ENCODE measurements at regions not wholly inside any gene's neighbourhood (a gene's known extent, or its start where the extent isn't known, plus 50 kb on each side); places are given as distances from the start of the nearest gene placed in this dataset.

DNA sequence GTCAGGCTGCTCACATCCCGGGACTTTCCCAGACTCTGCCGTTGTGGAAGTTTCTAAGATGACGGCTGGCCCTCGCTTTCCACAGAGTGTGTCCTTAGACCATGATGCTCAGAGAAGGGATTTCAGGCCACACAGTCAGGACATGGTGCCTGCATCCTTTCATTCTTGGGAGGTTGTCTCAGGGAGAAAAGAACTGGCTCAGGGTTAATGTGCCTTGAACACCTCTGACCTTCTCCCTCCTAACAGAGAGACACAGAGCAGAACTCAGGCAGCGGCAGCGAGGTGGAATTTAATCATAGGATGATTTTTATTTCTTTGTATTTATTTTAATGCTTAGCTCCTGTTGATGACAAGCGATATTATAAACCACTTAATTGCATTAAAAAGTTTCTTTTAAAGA is 96.9 kb upstream of the ATP2B2 start:
- no peaks in the 10 kb centered on the region for H3K9me3 ChIP-seq (ENCODE audit: severe bottlenecking)
- H3K27ac ChIP-seq, result no peak overlapping the region
- no peaks in the 10 kb centered on the region for H3K36me3 ChIP-seq
- H3K4me3 ChIP-seq (ENCODE audit: low read depth, low read length), result no peak overlapping the region
- DNase-seq, result no peak
- H3K27me3 ChIP-seq (ENCODE audit: insufficient read depth, low read depth, severe bottlenecking), result no peaks in the 10 kb centered on the region
- TF ChIP-seq CTCF (IDR thresholded peaks at IDR 0.05; ENCODE audit: low read depth, low read length), result no peak

- H3K36me3 ChIP-seq, result no peaks in the 10 kb centered on the region
- H3K27ac ChIP-seq, result no peak overlapping the region
- DNase-seq, result no peak
- H3K4me3 ChIP-seq (ENCODE audit: low read depth, low read length), result no peak overlapping the region
- TF ChIP-seq CTCF (IDR thresholded peaks at IDR 0.05; ENCODE audit: low read depth, low read length), result no peak
- no peaks in the 10 kb centered on the region for H3K27me3 ChIP-seq (ENCODE audit: insufficient read depth, low read depth, severe bottlenecking)
- no peaks in the 10 kb centered on the region for H3K9me3 ChIP-seq (ENCODE audit: severe bottlenecking)
Observed at GRCh38 chr3:10602769-10603768, 97.7 kb upstream of the ATP2B2 start.

DNA sequence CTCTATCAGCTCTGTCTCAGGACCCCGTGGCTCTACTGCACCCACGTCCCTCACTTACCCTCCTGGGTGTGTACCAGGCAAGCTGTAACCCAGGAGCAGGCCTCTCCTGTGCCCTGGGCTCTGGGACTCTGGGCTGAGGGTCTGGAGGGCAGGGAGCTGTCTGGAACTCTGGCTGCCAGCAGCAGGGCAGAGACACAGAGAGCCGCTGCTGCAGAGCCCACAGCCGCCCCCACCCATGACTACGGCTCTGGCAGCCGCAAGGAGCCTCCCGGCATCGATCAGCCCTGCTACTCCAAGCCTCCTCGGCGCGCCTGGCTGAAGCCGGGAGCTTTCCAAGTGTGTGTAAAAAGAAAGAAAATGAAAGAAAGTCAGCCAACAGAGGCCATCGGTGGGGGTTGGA is 103.7 kb upstream of the ATP2B2 start:
- Histone ChIP-seq H3K9me3 (ENCODE audit: severe bottlenecking) (peaks cover 9% of the 10 kb centered on the region), H3K36me3 (no peaks in the 10 kb centered on the region), H3K27me3 (ENCODE audit: insufficient read depth, low read depth, severe bottlenecking) (no peaks in the 10 kb centered on the region), H3K4me3 (ENCODE audit: low read depth, low read length) (no peak overlapping the region), H3K27ac (no peak overlapping the region)
- TF ChIP-seq CTCF (IDR thresholded peaks at IDR 0.05; ENCODE audit: low read depth, low read length), result no peak
- no peak for DNase-seq

DNA sequence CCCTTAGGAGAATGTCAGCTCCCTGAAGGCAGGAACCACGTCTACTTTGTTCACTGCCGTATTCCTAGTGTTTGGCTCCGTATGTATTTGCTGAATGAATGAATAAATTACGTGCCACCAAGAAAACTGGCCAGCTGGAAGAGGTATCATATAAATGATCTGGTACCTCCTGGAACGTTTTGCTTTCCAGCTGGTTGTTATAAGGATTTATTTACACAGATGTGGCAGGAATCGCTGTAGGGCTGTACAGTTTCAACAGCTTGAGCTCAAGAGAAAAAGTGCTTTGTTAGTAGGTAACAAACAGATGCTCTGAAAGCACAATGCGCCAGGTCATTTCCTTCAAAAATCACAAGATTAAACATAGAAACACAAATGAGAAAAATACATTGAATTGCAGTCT is 108.8 kb upstream of the ATP2B2 start:
- no peak overlapping the region for H3K4me3 ChIP-seq (ENCODE audit: low read depth, low read length)
- H3K36me3 ChIP-seq, result no peaks in the 10 kb centered on the region
- no peak overlapping the region for H3K27ac ChIP-seq
- no peak for TF ChIP-seq CTCF (IDR thresholded peaks at IDR 0.05; ENCODE audit: low read depth, low read length)
- peaks cover 9% of the 10 kb centered on the region for H3K9me3 ChIP-seq (ENCODE audit: severe bottlenecking)
- no peaks in the 10 kb centered on the region for H3K27me3 ChIP-seq (ENCODE audit: insufficient read depth, low read depth, severe bottlenecking)
- no peak for DNase-seq

DNA sequence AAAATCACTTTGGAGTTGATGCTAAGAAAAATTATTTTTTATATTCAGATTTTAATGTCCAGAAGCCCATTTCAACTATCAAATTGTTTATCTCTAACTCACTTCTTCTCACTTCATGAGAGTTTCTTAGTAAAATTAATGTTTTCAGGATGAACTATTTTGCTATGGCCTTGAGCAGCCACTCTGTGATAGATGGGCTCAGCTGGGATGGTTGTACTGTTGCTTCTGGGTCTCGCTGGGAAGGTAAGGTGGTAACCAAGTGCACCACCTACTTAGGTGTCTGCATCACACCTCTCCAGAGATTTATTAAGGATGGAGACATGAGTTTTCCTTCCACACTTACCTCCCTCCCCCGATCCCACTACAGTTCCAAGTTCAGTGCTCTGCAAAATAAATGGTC is 110.3 kb upstream of the ATP2B2 start:
- DNase-seq, result no peak
- H3K27me3 ChIP-seq (ENCODE audit: insufficient read depth, low read depth, severe bottlenecking), result no peaks in the 10 kb centered on the region
- TF ChIP-seq CTCF (IDR thresholded peaks at IDR 0.05; ENCODE audit: low read depth, low read length), result no peak

More for the DNA sequence above, 110.3 kb upstream of the ATP2B2 start:
- Histone ChIP-seq H3K4me3 (ENCODE audit: low read depth, low read length) (no peak overlapping the region), H3K9me3 (ENCODE audit: severe bottlenecking) (peaks cover 9% of the 10 kb centered on the region), H3K27ac (no peak overlapping the region), H3K36me3 (no peaks in the 10 kb centered on the region)
